ENCODE measurements at regions not wholly inside any gene's neighbourhood (a gene's known extent, or its start where the extent isn't known, plus 50 kb on each side); places are given as distances from the start of the nearest gene placed in this dataset.

- H3K4me1 ChIP-seq (ENCODE audit: low read length): peaks cover 7% of the 10 kb centered on the region; the same call in 1 of the 2 replicates
- H3K4me3 ChIP-seq (ENCODE audit: low read length): no peak overlapping the region
- H3K9me3 ChIP-seq (ENCODE audit: insufficient read depth, low read length): no peaks in the 10 kb centered on the region
- no peak for TF ChIP-seq EZH2phosphoT487 (IDR thresholded peaks at IDR 0.05; ENCODE audit: low read depth)
- TF ChIP-seq, protein P1, sequence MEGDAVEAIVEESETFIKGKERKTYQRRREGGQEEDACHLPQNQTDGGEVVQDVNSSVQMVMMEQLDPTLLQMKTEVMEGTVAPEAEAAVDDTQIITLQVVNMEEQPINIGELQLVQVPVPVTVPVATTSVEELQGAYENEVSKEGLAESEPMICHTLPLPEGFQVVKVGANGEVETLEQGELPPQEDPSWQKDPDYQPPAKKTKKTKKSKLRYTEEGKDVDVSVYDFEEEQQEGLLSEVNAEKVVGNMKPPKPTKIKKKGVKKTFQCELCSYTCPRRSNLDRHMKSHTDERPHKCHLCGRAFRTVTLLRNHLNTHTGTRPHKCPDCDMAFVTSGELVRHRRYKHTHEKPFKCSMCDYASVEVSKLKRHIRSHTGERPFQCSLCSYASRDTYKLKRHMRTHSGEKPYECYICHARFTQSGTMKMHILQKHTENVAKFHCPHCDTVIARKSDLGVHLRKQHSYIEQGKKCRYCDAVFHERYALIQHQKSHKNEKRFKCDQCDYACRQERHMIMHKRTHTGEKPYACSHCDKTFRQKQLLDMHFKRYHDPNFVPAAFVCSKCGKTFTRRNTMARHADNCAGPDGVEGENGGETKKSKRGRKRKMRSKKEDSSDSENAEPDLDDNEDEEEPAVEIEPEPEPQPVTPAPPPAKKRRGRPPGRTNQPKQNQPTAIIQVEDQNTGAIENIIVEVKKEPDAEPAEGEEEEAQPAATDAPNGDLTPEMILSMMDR (IDR thresholded peaks at IDR 0.05; ENCODE audit: low read depth, low read length): no peak
- no peaks in the 10 kb centered on the region for H3K36me3 ChIP-seq (replicated peaks; ENCODE audit: low read depth, low read length)
- H3K27me3 ChIP-seq (ENCODE audit: low read depth, low read length): no peaks in the 10 kb centered on the region
- H2AFZ ChIP-seq (ENCODE audit: low read depth, low read length): no peak overlapping the region
- no peak overlapping the region for H3K4me2 ChIP-seq (ENCODE audit: low read length)
- no peak overlapping the region for H3K9ac ChIP-seq (ENCODE audit: low read length)
- H3K79me2 ChIP-seq (ENCODE audit: low read length): no peaks in the 10 kb centered on the region
- no peaks in the 10 kb centered on the region for H4K20me1 ChIP-seq (ENCODE audit: insufficient read depth, low read length)
- H3K27ac ChIP-seq (ENCODE audit: low read length): no peak overlapping the region
Measured at GRCh38 chr2:128438586-128438985, 119.9 kb upstream of the HS6ST1 start.

GRCh38 chr2:128439031-128439790 is 120.5 kb upstream of the HS6ST1 start:
- H3K79me2 ChIP-seq (ENCODE audit: low read length): no peaks in the 10 kb centered on the region
- H3K36me3 ChIP-seq (replicated peaks; ENCODE audit: low read depth, low read length): no peaks in the 10 kb centered on the region
- H3K27ac ChIP-seq (ENCODE audit: low read length): no peak overlapping the region
- no peaks in the 10 kb centered on the region for H4K20me1 ChIP-seq (ENCODE audit: insufficient read depth, low read length)
- no peak overlapping the region for H3K4me2 ChIP-seq (ENCODE audit: low read length)
- no peak overlapping the region for H3K9ac ChIP-seq (ENCODE audit: low read length)
- peaks cover 7% of the 10 kb centered on the region; the same call in 1 of the 2 replicates for H3K4me1 ChIP-seq (ENCODE audit: low read length)
- H3K4me3 ChIP-seq (ENCODE audit: low read length): no peak overlapping the region
- no peaks in the 10 kb centered on the region for H3K9me3 ChIP-seq (ENCODE audit: insufficient read depth, low read length)
- H2AFZ ChIP-seq (ENCODE audit: low read depth, low read length): no peak overlapping the region
- TF ChIP-seq EZH2phosphoT487 (IDR thresholded peaks at IDR 0.05; ENCODE audit: low read depth): no peak
- TF ChIP-seq, protein P1 (IDR thresholded peaks at IDR 0.05; ENCODE audit: low read depth, low read length): no peak
- H3K27me3 ChIP-seq (ENCODE audit: low read depth, low read length): no peaks in the 10 kb centered on the region

- Histone ChIP-seq H3K4me3 (ENCODE audit: low read length) (no peak overlapping the region), H3K4me2 (ENCODE audit: low read length) (no peak overlapping the region), H3K4me1 (ENCODE audit: low read length) (peaks cover 7% of the 10 kb centered on the region; the same call in 1 of the 2 replicates), H3K27me3 (ENCODE audit: low read depth, low read length) (no peaks in the 10 kb centered on the region), H3K79me2 (ENCODE audit: low read length) (no peaks in the 10 kb centered on the region), H3K36me3 (replicated peaks; ENCODE audit: low read depth, low read length) (no peaks in the 10 kb centered on the region), H2AFZ (ENCODE audit: low read depth, low read length) (no peak overlapping the region), H3K27ac (ENCODE audit: low read length) (no peak overlapping the region), H3K9ac (ENCODE audit: low read length) (no peak overlapping the region), H3K9me3 (ENCODE audit: insufficient read depth, low read length) (no peaks in the 10 kb centered on the region), H4K20me1 (ENCODE audit: insufficient read depth, low read length) (no peaks in the 10 kb centered on the region)
- TF ChIP-seq, protein P1 (IDR thresholded peaks at IDR 0.05; ENCODE audit: low read depth, low read length): no peak
- no peak for TF ChIP-seq EZH2phosphoT487 (IDR thresholded peaks at IDR 0.05; ENCODE audit: low read depth)
Measured at GRCh38 chr2:128439791-128440665, 121.4 kb upstream of the HS6ST1 start.
